ENCODE measurements at regions not wholly inside any gene's neighbourhood (a gene's known extent, or its start where the extent isn't known, plus 50 kb on each side); places are given as distances from the start of the nearest gene placed in this dataset.

DNA sequence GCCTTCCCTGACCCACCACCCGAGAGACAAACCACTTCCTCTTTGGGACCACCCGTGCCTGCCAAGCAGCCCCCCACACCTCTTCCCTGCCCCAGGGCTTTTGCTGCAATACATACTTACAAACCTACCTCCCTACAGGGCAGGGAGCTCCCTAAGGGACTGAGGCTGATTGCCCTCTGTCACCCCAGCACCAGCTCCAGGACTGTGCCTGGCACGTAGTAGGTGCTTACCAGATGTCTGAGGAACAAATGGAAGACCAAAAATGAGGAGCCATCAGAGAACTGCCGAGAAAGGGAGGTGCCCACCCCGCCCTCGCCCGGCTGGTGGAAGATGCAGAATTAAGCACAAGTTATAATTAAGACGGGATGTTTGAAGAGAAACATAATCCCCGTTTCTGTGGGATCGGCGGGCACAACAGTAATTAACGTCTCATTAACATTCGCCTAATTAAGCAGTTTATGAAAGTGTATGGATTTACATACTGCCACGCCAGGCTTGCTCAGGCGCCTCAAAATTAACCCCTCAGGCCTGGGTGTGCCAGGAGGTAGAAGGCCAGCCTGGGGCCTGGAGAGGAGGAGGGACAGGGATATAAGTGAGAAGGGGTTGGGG lies 130.1 kb upstream of the LINGO1 start:
- no peaks in the 10 kb centered on the region for H3K79me2 ChIP-seq (replicated peaks; ENCODE audit: insufficient read depth, low read length)
- H3K9ac ChIP-seq (ENCODE audit: low read length), result no peak overlapping the region
- no peak overlapping the region for H2AFZ ChIP-seq (ENCODE audit: low read depth, low read length)
- H3K4me2 ChIP-seq (ENCODE audit: low read length), result no peak overlapping the region
- no peaks in the 10 kb centered on the region for H3K9me3 ChIP-seq (ENCODE audit: low read length)
- H3K27ac ChIP-seq (ENCODE audit: low read length), result no peak overlapping the region
- no peaks in the 10 kb centered on the region for H3F3A ChIP-seq (ENCODE audit: insufficient read depth, low read length, poor library complexity, severe bottlenecking)
- H3K36me3 ChIP-seq (ENCODE audit: insufficient read depth, low read length), result no peaks in the 10 kb centered on the region
- no peaks in the 10 kb centered on the region for H4K20me1 ChIP-seq (ENCODE audit: insufficient read depth)
- H3K27me3 ChIP-seq (ENCODE audit: insufficient read depth, low read depth, low read length), result no peaks in the 10 kb centered on the region
- TF ChIP-seq POLR2AphosphoS5 (IDR thresholded peaks at IDR 0.05) (no peak), TAF1 (IDR thresholded peaks at IDR 0.05; ENCODE audit: low read depth) (no peak), EZH2 (IDR thresholded peaks at IDR 0.05; ENCODE audit: borderline replicate concordance, insufficient read depth, low read length, poor library complexity, severe bottlenecking) (no peak), RAD21 (conservative IDR thresholded peaks at IDR 0.05) (no peak), CTCF (IDR thresholded peaks at IDR 0.05; ENCODE audit: poor library complexity, severe bottlenecking) (no peak), SMC3 (conservative IDR thresholded peaks at IDR 0.05; ENCODE audit: poor library complexity) (no peak), MXI1 (conservative IDR thresholded peaks at IDR 0.05; ENCODE audit: poor library complexity, severe bottlenecking) (no peak), EP300 (conservative IDR thresholded peaks at IDR 0.05; ENCODE audit: poor library complexity, severe bottlenecking) (no peak)
- TF ChIP-seq, protein P1, sequence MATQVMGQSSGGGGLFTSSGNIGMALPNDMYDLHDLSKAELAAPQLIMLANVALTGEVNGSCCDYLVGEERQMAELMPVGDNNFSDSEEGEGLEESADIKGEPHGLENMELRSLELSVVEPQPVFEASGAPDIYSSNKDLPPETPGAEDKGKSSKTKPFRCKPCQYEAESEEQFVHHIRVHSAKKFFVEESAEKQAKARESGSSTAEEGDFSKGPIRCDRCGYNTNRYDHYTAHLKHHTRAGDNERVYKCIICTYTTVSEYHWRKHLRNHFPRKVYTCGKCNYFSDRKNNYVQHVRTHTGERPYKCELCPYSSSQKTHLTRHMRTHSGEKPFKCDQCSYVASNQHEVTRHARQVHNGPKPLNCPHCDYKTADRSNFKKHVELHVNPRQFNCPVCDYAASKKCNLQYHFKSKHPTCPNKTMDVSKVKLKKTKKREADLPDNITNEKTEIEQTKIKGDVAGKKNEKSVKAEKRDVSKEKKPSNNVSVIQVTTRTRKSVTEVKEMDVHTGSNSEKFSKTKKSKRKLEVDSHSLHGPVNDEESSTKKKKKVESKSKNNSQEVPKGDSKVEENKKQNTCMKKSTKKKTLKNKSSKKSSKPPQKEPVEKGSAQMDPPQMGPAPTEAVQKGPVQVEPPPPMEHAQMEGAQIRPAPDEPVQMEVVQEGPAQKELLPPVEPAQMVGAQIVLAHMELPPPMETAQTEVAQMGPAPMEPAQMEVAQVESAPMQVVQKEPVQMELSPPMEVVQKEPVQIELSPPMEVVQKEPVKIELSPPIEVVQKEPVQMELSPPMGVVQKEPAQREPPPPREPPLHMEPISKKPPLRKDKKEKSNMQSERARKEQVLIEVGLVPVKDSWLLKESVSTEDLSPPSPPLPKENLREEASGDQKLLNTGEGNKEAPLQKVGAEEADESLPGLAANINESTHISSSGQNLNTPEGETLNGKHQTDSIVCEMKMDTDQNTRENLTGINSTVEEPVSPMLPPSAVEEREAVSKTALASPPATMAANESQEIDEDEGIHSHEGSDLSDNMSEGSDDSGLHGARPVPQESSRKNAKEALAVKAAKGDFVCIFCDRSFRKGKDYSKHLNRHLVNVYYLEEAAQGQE (IDR thresholded peaks at IDR 0.05; ENCODE audit: borderline replicate concordance), result no peak
- H3K9me2 ChIP-seq (ENCODE audit: insufficient read depth, low read length), result no peaks in the 10 kb centered on the region
- H3K4me3 ChIP-seq (ENCODE audit: low read length), result no peak overlapping the region

DNA sequence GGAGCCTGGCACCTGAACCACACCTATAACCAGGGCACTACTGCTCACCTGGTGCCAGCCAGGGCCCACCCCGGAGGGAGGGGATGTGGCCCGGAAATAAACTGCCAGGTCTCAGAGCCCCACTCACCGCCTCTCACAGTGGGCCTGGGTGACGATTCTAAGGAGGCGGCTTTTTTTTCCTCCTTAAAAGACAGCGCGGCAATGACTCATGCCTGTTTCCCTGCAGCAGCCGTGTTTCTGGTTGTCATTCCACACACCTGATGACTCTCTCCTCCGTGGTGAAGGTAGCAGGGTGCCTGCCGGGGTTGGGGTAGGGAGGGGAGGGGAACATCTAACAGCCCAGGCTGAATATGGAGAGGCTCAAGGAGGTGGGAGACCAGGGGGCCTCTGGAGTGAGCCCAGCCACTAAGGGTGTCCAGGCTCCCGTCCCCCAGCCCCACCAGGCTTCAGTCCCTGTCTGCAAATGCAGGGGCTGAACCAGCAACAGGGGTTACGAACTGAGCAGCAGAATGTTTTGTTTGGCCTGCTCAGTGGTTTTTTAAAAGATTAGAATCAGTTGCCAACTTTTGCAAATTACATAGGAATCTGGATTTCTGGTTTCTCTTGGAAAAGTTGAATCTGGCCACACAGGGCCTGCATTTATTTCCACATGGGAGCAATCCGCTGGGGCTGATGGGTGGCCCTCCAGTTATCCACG lies 127.3 kb upstream of the LINGO1 start:
- H3K4me3 ChIP-seq (ENCODE audit: low read length), result no peak overlapping the region
- H2AFZ ChIP-seq (ENCODE audit: low read depth, low read length), result no peak overlapping the region
- H3K27me3 ChIP-seq (ENCODE audit: insufficient read depth, low read depth, low read length), result no peaks in the 10 kb centered on the region
- H4K20me1 ChIP-seq (ENCODE audit: insufficient read depth), result no peaks in the 10 kb centered on the region
- H3K36me3 ChIP-seq (ENCODE audit: insufficient read depth, low read length), result no peaks in the 10 kb centered on the region
- no peaks in the 10 kb centered on the region for H3F3A ChIP-seq (ENCODE audit: insufficient read depth, low read length, poor library complexity, severe bottlenecking)
- H3K4me2 ChIP-seq (ENCODE audit: low read length), result no peak overlapping the region
- no peaks in the 10 kb centered on the region for H3K9me3 ChIP-seq (ENCODE audit: low read length)
- no peaks in the 10 kb centered on the region for H3K9me2 ChIP-seq (ENCODE audit: insufficient read depth, low read length)
- no peak for TF ChIP-seq POLR2AphosphoS5 (IDR thresholded peaks at IDR 0.05)
- TF ChIP-seq TAF1 (IDR thresholded peaks at IDR 0.05; ENCODE audit: low read depth), result no peak
- TF ChIP-seq SMC3 (conservative IDR thresholded peaks at IDR 0.05; ENCODE audit: poor library complexity), result no peak
- TF ChIP-seq, protein P1 (IDR thresholded peaks at IDR 0.05; ENCODE audit: borderline replicate concordance), result no peak
- no peak for TF ChIP-seq MXI1 (conservative IDR thresholded peaks at IDR 0.05; ENCODE audit: poor library complexity, severe bottlenecking)
- no peak for TF ChIP-seq RAD21 (conservative IDR thresholded peaks at IDR 0.05)
- no peak for TF ChIP-seq EP300 (conservative IDR thresholded peaks at IDR 0.05; ENCODE audit: poor library complexity, severe bottlenecking)
- no peak for TF ChIP-seq EZH2 (IDR thresholded peaks at IDR 0.05; ENCODE audit: borderline replicate concordance, insufficient read depth, low read length, poor library complexity, severe bottlenecking)
- TF ChIP-seq CTCF (IDR thresholded peaks at IDR 0.05; ENCODE audit: poor library complexity, severe bottlenecking), result no peak
- H3K79me2 ChIP-seq (replicated peaks; ENCODE audit: insufficient read depth, low read length), result no peaks in the 10 kb centered on the region
- H3K9ac ChIP-seq (ENCODE audit: low read length), result no peak overlapping the region
- H3K27ac ChIP-seq (ENCODE audit: low read length), result no peak overlapping the region

Measured in neural cell (in vitro differentiated cells).